ENCODE measurements at regions not wholly inside any gene's neighbourhood (a gene's known extent, or its start where the extent isn't known, plus 50 kb on each side); places are given as distances from the start of the nearest gene placed in this dataset.

- 56 to 67% methylated on average over 1 of the region's 1 CpG for WGBS, 2 donors (ENCODE audit: low coverage in 1 of 2)
- no peaks in the 10 kb centered on the region for H3K27me3 ChIP-seq
- H3K4me3 ChIP-seq: no peak overlapping the region
- no peak for ATAC-seq
- no peak overlapping the region for H3K27ac ChIP-seq
- H3K9me3 ChIP-seq: no peaks in the 10 kb centered on the region
- H3K4me1 ChIP-seq: no peaks in the 10 kb centered on the region
- H3K36me3 ChIP-seq: no peaks in the 10 kb centered on the region
- TF ChIP-seq POLR2AphosphoS5 (IDR thresholded peaks at IDR 0.05) (no peak), POLR2A (IDR thresholded peaks at IDR 0.05) (no peak), CTCF (IDR thresholded peaks at IDR 0.05) (no peak), EP300 (IDR thresholded peaks at IDR 0.05) (no peak)
These were observed 719.9 kb downstream of the ADGRL2 start for GRCh38 chr1:82520611-82521010.

- Histone ChIP-seq H3K36me3 (no peaks in the 10 kb centered on the region), H3K27ac (no peak overlapping the region), H3K4me3 (no peak overlapping the region), H3K4me1 (no peaks in the 10 kb centered on the region), H3K27me3 (no peaks in the 10 kb centered on the region), H3K9me3 (no peaks in the 10 kb centered on the region)
- TF ChIP-seq POLR2AphosphoS5 (IDR thresholded peaks at IDR 0.05) (no peak), CTCF (IDR thresholded peaks at IDR 0.05) (peak in 2 of 4 experiments; percentile 19 to 21)
- ATAC-seq: peak; percentile 60
- 45 to 75% methylated on average over 3 to 8 of the region's 8 CpGs for WGBS, 2 donors (ENCODE audit: low coverage in 1 of 2)
These were observed 716.9 kb downstream of the ADGRL2 start for GRCh38 chr1:82517586-82517985.

GRCh38 chr1:82515650-82516049, 714.9 kb downstream of the ADGRL2 start:
- Histone ChIP-seq H3K36me3 (no peaks in the 10 kb centered on the region), H3K27ac (no peak overlapping the region), H3K9me3 (no peaks in the 10 kb centered on the region), H3K27me3 (no peaks in the 10 kb centered on the region), H3K4me3 (no peak overlapping the region), H3K4me1 (no peaks in the 10 kb centered on the region)
- ATAC-seq: no peak
- no peak for TF ChIP-seq CTCF (IDR thresholded peaks at IDR 0.05)
- TF ChIP-seq EP300 (IDR thresholded peaks at IDR 0.05): no peak
- no peak for TF ChIP-seq POLR2AphosphoS5 (IDR thresholded peaks at IDR 0.05)
- TF ChIP-seq POLR2A (IDR thresholded peaks at IDR 0.05): no peak

GRCh38 chr1:82511441-82511840, 710.7 kb downstream of the ADGRL2 start:
- no peak for ATAC-seq
- H3K36me3 ChIP-seq: no peaks in the 10 kb centered on the region

GRCh38 chr1:82510431-82510830, 709.7 kb downstream of the ADGRL2 start:
- no peak overlapping the region for H3K4me3 ChIP-seq
- no peak for TF ChIP-seq CTCF (IDR thresholded peaks at IDR 0.05)
- TF ChIP-seq POLR2AphosphoS5 (IDR thresholded peaks at IDR 0.05): no peak
- no peak for TF ChIP-seq EP300 (IDR thresholded peaks at IDR 0.05)
- TF ChIP-seq POLR2A (IDR thresholded peaks at IDR 0.05): no peak
- no peaks in the 10 kb centered on the region for H3K27me3 ChIP-seq
- no peak overlapping the region for H3K27ac ChIP-seq
- no peaks in the 10 kb centered on the region for H3K9me3 ChIP-seq
- 63 to 86% methylated on average over 2 of the region's 2 CpGs for WGBS, 2 donors (ENCODE audit: low coverage in 1 of 2)
- no peaks in the 10 kb centered on the region for H3K36me3 ChIP-seq
- no peaks in the 10 kb centered on the region for H3K4me1 ChIP-seq
- no peak for ATAC-seq

More at GRCh38 chr1:82511441-82511840, 710.7 kb downstream of the ADGRL2 start:
- Histone ChIP-seq H3K27ac (no peak overlapping the region), H3K4me1 (no peaks in the 10 kb centered on the region), H3K27me3 (no peaks in the 10 kb centered on the region), H3K9me3 (no peaks in the 10 kb centered on the region), H3K4me3 (no peak overlapping the region)
- TF ChIP-seq CTCF (IDR thresholded peaks at IDR 0.05) (no peak), POLR2A (IDR thresholded peaks at IDR 0.05) (no peak), EP300 (IDR thresholded peaks at IDR 0.05) (no peak), POLR2AphosphoS5 (IDR thresholded peaks at IDR 0.05) (no peak)
